ENCODE measurements at regions not wholly inside any gene's neighbourhood (a gene's known extent, or its start where the extent isn't known, plus 50 kb on each side); places are given as distances from the start of the nearest gene placed in this dataset.

GRCh38 chr6:4396044-4396443 lies 260.7 kb upstream of the ECI2 start:
- H4K20me1 ChIP-seq (ENCODE audit: insufficient read depth), result no peaks in the 10 kb centered on the region
- no peaks in the 10 kb centered on the region for H3K36me3 ChIP-seq (ENCODE audit: insufficient read depth, low read length)
- no peak for TF ChIP-seq EZH2 (IDR thresholded peaks at IDR 0.05; ENCODE audit: borderline replicate concordance, insufficient read depth, low read length, poor library complexity, severe bottlenecking)
- no peaks in the 10 kb centered on the region for H3K9me2 ChIP-seq (ENCODE audit: insufficient read depth, low read length)
- H3K4me3 ChIP-seq (ENCODE audit: low read length), result no peak overlapping the region
- no peaks in the 10 kb centered on the region for H3K27me3 ChIP-seq (ENCODE audit: insufficient read depth, low read depth, low read length)
- H3F3A ChIP-seq (ENCODE audit: insufficient read depth, low read length, poor library complexity, severe bottlenecking), result no peaks in the 10 kb centered on the region
- H3K9me3 ChIP-seq (ENCODE audit: low read length), result no peaks in the 10 kb centered on the region
- no peak overlapping the region for H3K4me2 ChIP-seq (ENCODE audit: low read length)
- no peak overlapping the region for H3K27ac ChIP-seq (ENCODE audit: low read length)
- H2AFZ ChIP-seq (ENCODE audit: low read depth, low read length), result no peak overlapping the region
- no peaks in the 10 kb centered on the region for H3K79me2 ChIP-seq (replicated peaks; ENCODE audit: insufficient read depth, low read length)
- H3K9ac ChIP-seq (ENCODE audit: low read length), result no peak overlapping the region

- no peak overlapping the region for H3K9ac ChIP-seq (ENCODE audit: low read length)
These were observed 260.0 kb upstream of the ECI2 start for GRCh38 chr6:4395386-4395785.

More at GRCh38 chr6:4395386-4395785, 260.0 kb upstream of the ECI2 start:
- Histone ChIP-seq H3K27me3 (ENCODE audit: insufficient read depth, low read depth, low read length) (no peaks in the 10 kb centered on the region), H3K79me2 (replicated peaks; ENCODE audit: insufficient read depth, low read length) (no peaks in the 10 kb centered on the region), H3K36me3 (ENCODE audit: insufficient read depth, low read length) (no peaks in the 10 kb centered on the region), H4K20me1 (ENCODE audit: insufficient read depth) (no peaks in the 10 kb centered on the region), H3K4me3 (ENCODE audit: low read length) (no peak overlapping the region), H3K9me2 (ENCODE audit: insufficient read depth, low read length) (no peaks in the 10 kb centered on the region), H3K4me2 (ENCODE audit: low read length) (no peak overlapping the region), H3K27ac (ENCODE audit: low read length) (no peak overlapping the region), H2AFZ (ENCODE audit: low read depth, low read length) (no peak overlapping the region), H3K9me3 (ENCODE audit: low read length) (no peaks in the 10 kb centered on the region), H3F3A (ENCODE audit: insufficient read depth, low read length, poor library complexity, severe bottlenecking) (no peaks in the 10 kb centered on the region)
- TF ChIP-seq POLR2AphosphoS5 (IDR thresholded peaks at IDR 0.05), result no peak
- no peak for TF ChIP-seq REST (IDR thresholded peaks at IDR 0.05; ENCODE audit: borderline replicate concordance)
- no peak for TF ChIP-seq RAD21 (conservative IDR thresholded peaks at IDR 0.05)
- TF ChIP-seq MXI1 (conservative IDR thresholded peaks at IDR 0.05; ENCODE audit: poor library complexity, severe bottlenecking), result no peak
- TF ChIP-seq CTCF (IDR thresholded peaks at IDR 0.05; ENCODE audit: poor library complexity, severe bottlenecking), result no peak
- no peak for TF ChIP-seq EZH2 (IDR thresholded peaks at IDR 0.05; ENCODE audit: borderline replicate concordance, insufficient read depth, low read length, poor library complexity, severe bottlenecking)
- TF ChIP-seq SMC3 (conservative IDR thresholded peaks at IDR 0.05; ENCODE audit: poor library complexity), result no peak
- TF ChIP-seq TAF1 (IDR thresholded peaks at IDR 0.05; ENCODE audit: low read depth), result no peak
- no peak for TF ChIP-seq EP300 (conservative IDR thresholded peaks at IDR 0.05; ENCODE audit: poor library complexity, severe bottlenecking)
